MM.1S (cell line): ENCODE measurements at regions not wholly inside any gene's neighbourhood (a gene's known extent, or its start where the extent isn't known, plus 50 kb on each side); places are given as distances from the start of the nearest gene placed in this dataset.

Experiments
- EZH2 ChIP-seq: fragments of 300-600 bp; sonication (generic); optimal IDR thresholded peaks from 2 replicates; pipeline ENCODE3; 2017; ENCODE audit warnings: low read depth, mild to moderate bottlenecking, antibody characterized with exemption, low read length, mixed read lengths
- EZH2phosphoT487 ChIP-seq: fragments of 300-600 bp; sonication (generic); IDR thresholded peaks from 2 replicates; pipeline ENCODE4 v1.6.1; 2018; ENCODE audit warnings: antibody characterized with exemption, low read length
- TF ChIP-seq, protein P1 (sequence below): fragments of 300-600 bp; sonication (generic); IDR thresholded peaks from 2 replicates; pipeline ENCODE4 v1.5.1; 2016; ENCODE audit warnings: antibody characterized with exemption, low read length, mixed read lengths

- TF ChIP-seq, protein P1, sequence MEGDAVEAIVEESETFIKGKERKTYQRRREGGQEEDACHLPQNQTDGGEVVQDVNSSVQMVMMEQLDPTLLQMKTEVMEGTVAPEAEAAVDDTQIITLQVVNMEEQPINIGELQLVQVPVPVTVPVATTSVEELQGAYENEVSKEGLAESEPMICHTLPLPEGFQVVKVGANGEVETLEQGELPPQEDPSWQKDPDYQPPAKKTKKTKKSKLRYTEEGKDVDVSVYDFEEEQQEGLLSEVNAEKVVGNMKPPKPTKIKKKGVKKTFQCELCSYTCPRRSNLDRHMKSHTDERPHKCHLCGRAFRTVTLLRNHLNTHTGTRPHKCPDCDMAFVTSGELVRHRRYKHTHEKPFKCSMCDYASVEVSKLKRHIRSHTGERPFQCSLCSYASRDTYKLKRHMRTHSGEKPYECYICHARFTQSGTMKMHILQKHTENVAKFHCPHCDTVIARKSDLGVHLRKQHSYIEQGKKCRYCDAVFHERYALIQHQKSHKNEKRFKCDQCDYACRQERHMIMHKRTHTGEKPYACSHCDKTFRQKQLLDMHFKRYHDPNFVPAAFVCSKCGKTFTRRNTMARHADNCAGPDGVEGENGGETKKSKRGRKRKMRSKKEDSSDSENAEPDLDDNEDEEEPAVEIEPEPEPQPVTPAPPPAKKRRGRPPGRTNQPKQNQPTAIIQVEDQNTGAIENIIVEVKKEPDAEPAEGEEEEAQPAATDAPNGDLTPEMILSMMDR = no peak
- TF ChIP-seq EZH2 = no peak
- TF ChIP-seq EZH2phosphoT487 = no peak
These were observed 104.1 kb upstream of the LPP start for GRCh38 chr3:188049606-188050530.
